HFF-Myc (cell line): ENCODE measurements at regions not wholly inside any gene's neighbourhood (a gene's known extent, or its start where the extent isn't known, plus 50 kb on each side); places are given as distances from the start of the nearest gene placed in this dataset.
A peak's percentile ranks its signal among the peaks of the same experiment; 100 is the strongest.

Experiments used
- DNase-seq: peaks from one replicate; pipeline ENCODE4 v3.0.0-alpha.2; 2011; ENCODE audit warnings: low read depth; ENCODE audit errors: extremely low read depth
- H3K4me3 ChIP-seq: replicated peaks from 2 replicates; pipeline ENCODE4 v1.5.1; 2011; ENCODE audit warnings: low read depth, mild to moderate bottlenecking, control low read depth, low read length
- CTCF ChIP-seq: IDR thresholded peaks from 2 replicates; pipeline ENCODE4 v1.5.1; 2012; ENCODE audit warnings: mild to moderate bottlenecking, low read depth, low read length, control low read depth; ENCODE audit errors: missing control alignments

- no peak for TF ChIP-seq CTCF
- DNase-seq = no peak
- H3K4me3 ChIP-seq = no peak overlapping the region
These were observed 375.5 kb downstream of the ZNF521 start for GRCh38 chr18:24976502-24976901.

GRCh38 chr18:24979235-24979634 is 372.7 kb downstream of the ZNF521 start:
- TF ChIP-seq CTCF = no peak
- no peak for DNase-seq
- H3K4me3 ChIP-seq = no peak overlapping the region

GRCh38 chr18:24982831-24983230 is 369.1 kb downstream of the ZNF521 start:
- H3K4me3 ChIP-seq = no peak overlapping the region
- no peak for TF ChIP-seq CTCF
- DNase-seq = no peak

GRCh38 chr18:24983566-24984139 is 368.3 kb downstream of the ZNF521 start:
- no peak for TF ChIP-seq CTCF
- H3K4me3 ChIP-seq = no peak overlapping the region
- DNase-seq = no peak

GRCh38 chr18:24985586-24985985 is 366.4 kb downstream of the ZNF521 start:
- H3K4me3 ChIP-seq = no peak overlapping the region
- no peak for TF ChIP-seq CTCF
- DNase-seq = no peak

GRCh38 chr18:24986666-24987302 is 365.2 kb downstream of the ZNF521 start:
- peak overlapping the region; percentile 12 for H3K4me3 ChIP-seq
- TF ChIP-seq CTCF = no peak
- DNase-seq = no peak
